ES-I3 (cell line): ENCODE measurements at regions not wholly inside any gene's neighbourhood (a gene's known extent, or its start where the extent isn't known, plus 50 kb on each side); places are given as distances from the start of the nearest gene placed in this dataset.

ENCODE experiments used
- H3K36me3 ChIP-seq: 2 replicates; pipeline ENCODE4 v1.6.1; 2013; ENCODE audit warnings: mild to moderate bottlenecking, low read length, control low read depth, moderate library complexity; ENCODE audit not compliant: insufficient read depth
- H3K4me1 ChIP-seq: 2 replicates; pipeline ENCODE4 v1.6.1; 2013; ENCODE audit warnings: mild to moderate bottlenecking, control low read depth, low read length; ENCODE audit not compliant: insufficient read depth
- H3K9ac ChIP-seq: 2 replicates; pipeline ENCODE4 v1.6.1; 2013; ENCODE audit warnings: low read depth, mild to moderate bottlenecking, low read length, moderate library complexity
- H3K9me3 ChIP-seq: 2 replicates; pipeline ENCODE4 v1.6.1; 2013; ENCODE audit warnings: mild to moderate bottlenecking, low read length, moderate library complexity; ENCODE audit not compliant: control insufficient read depth, insufficient read depth

DNA sequence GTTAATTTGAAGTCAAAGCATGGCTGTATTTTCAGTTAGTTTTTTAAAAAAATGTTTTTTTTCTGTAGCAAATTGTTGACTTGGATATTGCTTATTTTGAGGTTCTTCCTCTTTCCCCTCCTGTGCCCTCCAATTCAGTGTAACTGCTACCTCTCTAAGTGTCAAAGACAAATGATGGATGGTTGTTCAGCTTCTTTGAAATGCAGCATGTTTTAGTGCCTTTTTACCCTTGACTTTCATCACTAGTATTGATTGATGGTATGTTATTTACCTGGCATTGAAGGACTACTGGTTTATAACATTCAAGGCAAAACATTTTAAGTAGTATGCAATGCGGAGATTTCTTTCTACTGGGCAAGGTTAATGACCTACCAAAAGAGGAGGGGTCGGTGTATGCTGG, 281.0 kb upstream of the FAT1 start:
- Histone ChIP-seq H3K4me1 (no peaks in the 10 kb centered on the region), H3K9me3 (no peaks in the 10 kb centered on the region), H3K9ac (no peak overlapping the region), H3K36me3 (no peaks in the 10 kb centered on the region)

DNA sequence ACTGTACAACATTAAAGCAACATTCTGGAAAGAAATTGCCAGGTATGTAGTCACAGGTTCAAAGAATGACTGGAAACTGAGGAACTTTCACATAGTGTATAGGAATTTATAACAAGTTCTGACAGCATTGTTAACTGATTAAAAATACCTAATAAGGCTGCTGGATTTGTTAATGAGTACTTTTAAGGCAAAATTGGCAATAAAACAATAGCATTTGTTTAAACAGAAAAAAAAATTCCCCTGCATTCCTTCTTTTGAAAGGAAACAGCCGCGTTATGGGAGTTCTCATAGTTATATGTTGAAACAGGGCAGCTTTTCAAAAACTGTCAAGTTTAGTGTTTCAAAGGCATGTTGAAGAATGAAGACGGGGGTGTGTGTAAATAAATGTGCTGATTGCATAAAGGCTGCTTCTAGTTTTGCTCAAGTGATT, 282.5 kb upstream of the FAT1 start:
- no peaks in the 10 kb centered on the region for H3K9me3 ChIP-seq
- H3K4me1 ChIP-seq = no peaks in the 10 kb centered on the region
- H3K36me3 ChIP-seq = no peaks in the 10 kb centered on the region
- no peak overlapping the region for H3K9ac ChIP-seq

DNA sequence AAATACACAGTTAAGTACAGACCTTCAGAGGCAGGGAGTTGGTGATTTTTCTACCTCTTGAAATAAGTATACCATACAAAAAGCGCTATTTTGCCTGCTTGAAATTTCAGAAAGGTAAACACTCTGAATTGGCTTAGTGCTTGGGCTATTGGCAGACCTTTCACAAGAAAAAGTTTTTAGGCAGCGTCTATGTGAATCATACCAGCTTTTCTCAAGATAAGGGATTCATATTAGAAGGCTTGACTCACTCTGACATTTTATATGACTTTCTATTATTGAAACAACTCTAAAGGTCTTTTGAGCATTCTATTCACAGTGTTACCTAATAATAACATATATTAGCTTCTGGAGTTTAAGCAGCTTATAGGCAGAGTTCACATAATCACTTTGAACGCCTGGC, 286.4 kb upstream of the FAT1 start:
- H3K9me3 ChIP-seq = no peaks in the 10 kb centered on the region
- no peaks in the 10 kb centered on the region for H3K36me3 ChIP-seq
- H3K9ac ChIP-seq = no peak overlapping the region
- no peaks in the 10 kb centered on the region for H3K4me1 ChIP-seq

GRCh38 chr4:187016101-187016500, 292.4 kb upstream of the FAT1 start:
- H3K9me3 ChIP-seq = no peaks in the 10 kb centered on the region
- no peaks in the 10 kb centered on the region for H3K36me3 ChIP-seq
- H3K4me1 ChIP-seq = no peaks in the 10 kb centered on the region; the same call in 1 of the 2 replicates
- H3K9ac ChIP-seq = no peak overlapping the region

- Histone ChIP-seq H3K4me1 (no peaks in the 10 kb centered on the region; the same call in 1 of the 2 replicates), H3K36me3 (no peaks in the 10 kb centered on the region), H3K9ac (no peak overlapping the region), H3K9me3 (no peaks in the 10 kb centered on the region)
Observed at GRCh38 chr4:187017147-187017546, 293.5 kb upstream of the FAT1 start.

GRCh38 chr4:187019896-187020295, 296.2 kb upstream of the FAT1 start:
- no peaks in the 10 kb centered on the region for H3K36me3 ChIP-seq
- no peaks in the 10 kb centered on the region; the same call in 1 of the 2 replicates for H3K4me1 ChIP-seq
- H3K9me3 ChIP-seq = no peaks in the 10 kb centered on the region
- no peak overlapping the region for H3K9ac ChIP-seq

DNA sequence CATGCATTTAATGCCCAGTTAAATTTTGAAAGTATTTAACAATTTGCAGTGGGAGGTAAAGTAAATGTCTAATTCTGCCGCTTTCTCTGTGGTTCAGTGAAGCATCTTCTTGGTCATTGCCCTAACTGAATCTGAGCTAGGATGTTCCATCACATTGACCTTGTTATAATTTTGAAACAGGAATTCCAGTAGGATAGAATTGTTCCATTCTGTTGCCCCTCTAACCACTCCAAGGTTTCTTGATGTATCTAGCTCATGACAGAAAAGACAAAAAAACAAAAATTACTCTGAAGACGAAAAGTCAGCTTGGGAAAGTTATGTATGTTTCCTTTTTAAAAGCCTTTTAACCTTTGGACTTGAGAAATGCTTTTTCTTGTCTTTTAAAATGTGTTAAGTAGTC, 297.0 kb upstream of the FAT1 start:
- Histone ChIP-seq H3K9ac (no peak overlapping the region), H3K36me3 (no peaks in the 10 kb centered on the region), H3K4me1 (no peaks in the 10 kb centered on the region; the same call in 1 of the 2 replicates), H3K9me3 (no peaks in the 10 kb centered on the region; the same call in 1 of the 2 replicates)

- Histone ChIP-seq H3K9me3 (no peaks in the 10 kb centered on the region; the same call in 1 of the 2 replicates), H3K9ac (no peak overlapping the region), H3K36me3 (no peaks in the 10 kb centered on the region), H3K4me1 (no peaks in the 10 kb centered on the region; the same call in 1 of the 2 replicates)
Observed at GRCh38 chr4:187021436-187022205, 298.0 kb upstream of the FAT1 start.

DNA sequence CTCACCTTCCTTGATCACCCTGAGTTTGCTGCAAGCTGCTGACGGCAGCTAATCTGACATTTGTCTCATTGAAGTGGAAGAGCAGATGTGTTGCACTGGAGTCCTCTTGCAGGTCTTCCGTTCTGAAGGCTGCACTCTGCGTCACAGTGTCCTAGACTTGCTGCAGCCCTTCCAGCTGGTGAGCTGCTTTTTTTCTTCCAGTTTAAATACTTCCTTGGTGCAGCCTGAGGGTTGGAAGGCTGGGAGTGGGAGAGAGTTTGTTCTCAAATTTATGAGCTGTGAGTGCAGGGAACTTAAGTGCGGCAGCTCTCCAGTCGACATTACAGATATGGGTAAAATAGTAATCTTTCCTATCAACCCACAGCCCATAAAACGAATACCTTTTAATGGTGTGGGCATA, 303.6 kb upstream of the FAT1 start:
- no peaks in the 10 kb centered on the region for H3K36me3 ChIP-seq
- H3K9ac ChIP-seq = no peak overlapping the region
- no peaks in the 10 kb centered on the region; the same call in 1 of the 2 replicates for H3K9me3 ChIP-seq
- H3K4me1 ChIP-seq = no peaks in the 10 kb centered on the region

- H3K9ac ChIP-seq = no peak overlapping the region
- no peaks in the 10 kb centered on the region for H3K36me3 ChIP-seq
- no peaks in the 10 kb centered on the region for H3K9me3 ChIP-seq
- H3K4me1 ChIP-seq = no peaks in the 10 kb centered on the region
Observed at GRCh38 chr4:187042251-187042650, 318.6 kb upstream of the FAT1 start.

DNA sequence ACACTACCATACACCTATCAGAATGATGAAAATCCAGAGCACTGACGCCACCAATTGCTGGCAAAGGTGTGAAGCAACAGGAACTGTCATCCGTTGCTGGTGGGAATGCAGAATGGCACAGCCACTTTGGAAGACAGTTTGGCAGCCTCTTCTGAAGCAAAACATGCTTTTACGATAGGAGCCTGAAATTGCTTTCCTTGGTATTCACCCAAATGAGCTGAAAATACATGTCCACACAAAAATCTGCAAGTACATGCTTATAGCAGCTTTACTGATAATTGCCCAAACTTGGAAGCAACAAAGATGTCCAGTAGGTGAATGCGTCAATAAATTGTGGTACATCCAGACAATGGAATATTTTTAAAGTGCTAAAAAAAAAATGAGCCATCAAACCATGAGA, 322.8 kb upstream of the FAT1 start:
- no peaks in the 10 kb centered on the region for H3K9me3 ChIP-seq
- H3K4me1 ChIP-seq = no peaks in the 10 kb centered on the region
- no peak overlapping the region for H3K9ac ChIP-seq
- no peaks in the 10 kb centered on the region for H3K36me3 ChIP-seq

- no peak overlapping the region for H3K9ac ChIP-seq
- H3K36me3 ChIP-seq = no peaks in the 10 kb centered on the region
- no peaks in the 10 kb centered on the region for H3K9me3 ChIP-seq
- H3K4me1 ChIP-seq = no peaks in the 10 kb centered on the region
Observed at GRCh38 chr4:187059021-187059420, 335.4 kb upstream of the FAT1 start.

DNA sequence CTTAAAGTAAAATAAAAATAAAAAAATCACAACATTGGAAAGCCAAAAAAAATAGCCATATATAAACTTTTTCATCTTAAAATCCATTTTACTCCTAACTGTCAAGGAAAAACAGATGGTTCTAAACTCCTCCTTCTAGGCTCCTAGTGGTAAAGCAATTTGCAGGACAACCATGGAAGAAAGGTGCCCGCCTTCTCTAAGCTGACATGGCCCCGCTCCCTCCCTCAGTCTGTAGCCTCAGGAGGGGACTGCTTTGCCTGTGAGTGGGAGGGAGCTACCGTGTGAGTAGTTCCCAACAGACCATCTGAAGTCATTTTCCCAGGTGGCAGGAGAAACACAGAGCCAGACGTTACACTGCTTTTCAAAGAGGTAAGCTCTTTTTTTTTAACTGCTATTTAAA, 336.2 kb upstream of the FAT1 start:
- Histone ChIP-seq H3K9ac (no peak overlapping the region), H3K4me1 (no peaks in the 10 kb centered on the region), H3K9me3 (no peaks in the 10 kb centered on the region), H3K36me3 (no peaks in the 10 kb centered on the region)

GRCh38 chr4:187060551-187060950, 336.9 kb upstream of the FAT1 start:
- Histone ChIP-seq H3K9me3 (no peaks in the 10 kb centered on the region), H3K36me3 (no peaks in the 10 kb centered on the region), H3K9ac (no peak overlapping the region), H3K4me1 (no peaks in the 10 kb centered on the region)

DNA sequence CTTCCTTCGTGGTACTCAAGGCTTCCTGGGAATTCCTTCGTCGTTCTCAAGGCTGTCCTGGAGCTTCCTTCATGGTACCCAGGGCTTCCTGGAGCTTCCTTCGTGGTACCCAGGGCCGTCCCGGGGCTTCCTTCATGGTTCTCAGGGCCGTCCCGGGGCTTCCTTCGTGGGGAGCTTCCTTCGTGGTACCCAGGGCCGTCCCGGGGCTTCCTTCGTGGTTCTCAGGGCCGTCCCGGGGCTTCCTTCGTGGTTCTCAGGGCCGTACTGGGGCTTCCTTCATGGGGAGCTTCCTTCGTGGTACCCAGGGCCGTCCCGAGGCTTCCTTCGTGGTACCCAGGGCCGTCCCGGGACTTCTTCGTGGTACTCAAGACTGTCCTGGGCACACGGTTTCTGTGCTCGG, 339.6 kb upstream of the FAT1 start:
- Histone ChIP-seq H3K9ac (no peak overlapping the region), H3K36me3 (no peaks in the 10 kb centered on the region), H3K4me1 (no peaks in the 10 kb centered on the region), H3K9me3 (no peaks in the 10 kb centered on the region)
